HG02884 (cell line): ENCODE measurements at regions not wholly inside any gene's neighbourhood (a gene's known extent, or its start where the extent isn't known, plus 50 kb on each side); places are given as distances from the start of the nearest gene placed in this dataset.
"Not testable (repeated sequence)": the region's sequence is repeated elsewhere in the genome, so short reads cannot be mapped to it uniquely, and the experiment has no call there.

Source experiments
- ATAC-seq: cut with Tn5 transposase; IDR thresholded peaks from one replicate; pipeline ENCODE4 v1.9.1; 2021; ENCODE audit warnings: mild to moderate bottlenecking, moderate library complexity; ENCODE audit not compliant: unreplicated experiment

DNA sequence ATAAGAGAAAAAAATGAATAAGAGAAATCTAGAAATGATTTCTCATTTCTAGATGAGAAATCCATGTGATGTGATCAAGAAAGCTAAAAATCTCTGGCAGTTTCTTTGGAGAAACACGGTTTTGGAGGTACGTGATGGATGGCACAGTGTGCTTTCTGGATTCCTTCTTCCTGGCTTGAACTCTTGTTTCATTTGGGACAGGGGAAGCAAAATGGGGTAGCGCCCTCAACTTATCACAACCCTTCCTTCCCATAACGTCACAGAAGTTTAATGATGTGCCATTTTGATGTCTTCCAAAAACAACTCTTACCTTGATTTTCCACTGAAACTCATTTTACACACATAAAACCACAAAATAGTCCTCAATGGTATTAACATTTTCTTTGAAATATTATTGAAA lies 1037.3 kb downstream of the ROBO2 start:
- ATAC-seq, result no peak

DNA sequence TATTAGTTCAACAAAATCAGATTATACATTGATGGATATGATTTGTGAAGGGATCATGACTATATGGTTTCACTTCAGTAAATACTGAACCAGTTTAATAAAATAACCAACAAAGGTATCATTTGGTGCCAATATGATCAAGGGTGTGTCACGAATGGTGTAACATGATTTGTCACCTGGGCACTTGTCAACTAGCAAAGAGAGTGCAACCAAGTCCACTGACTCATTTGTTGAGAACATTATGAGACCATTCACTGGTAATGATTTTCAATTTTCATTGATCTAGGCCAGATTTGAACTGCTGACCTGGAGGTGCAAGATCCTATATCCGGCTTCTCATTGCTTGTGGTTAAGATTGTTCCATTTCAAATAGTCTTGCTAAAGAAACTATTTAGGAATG lies 1037.9 kb downstream of the ROBO2 start:
- no peak for ATAC-seq

DNA sequence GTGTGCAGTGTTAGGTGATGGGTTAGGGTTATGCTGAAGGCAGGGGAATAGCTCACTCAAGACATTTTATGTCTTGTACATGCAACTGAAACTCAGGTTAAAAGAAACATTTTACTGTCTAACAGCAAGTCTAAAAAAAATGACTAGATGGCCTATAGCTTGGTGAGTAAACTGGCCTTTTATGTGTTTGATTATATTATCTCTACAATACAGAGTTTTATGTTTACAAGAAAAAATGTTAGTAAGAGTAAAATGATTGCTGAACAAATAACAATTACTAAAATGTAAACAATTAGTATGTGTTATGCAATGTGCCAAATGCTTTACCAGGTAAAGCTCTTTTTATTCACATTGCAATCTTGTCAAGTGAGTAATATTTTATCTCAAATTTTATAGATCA lies 1039.6 kb downstream of the ROBO2 start:
- ATAC-seq, result no peak

DNA sequence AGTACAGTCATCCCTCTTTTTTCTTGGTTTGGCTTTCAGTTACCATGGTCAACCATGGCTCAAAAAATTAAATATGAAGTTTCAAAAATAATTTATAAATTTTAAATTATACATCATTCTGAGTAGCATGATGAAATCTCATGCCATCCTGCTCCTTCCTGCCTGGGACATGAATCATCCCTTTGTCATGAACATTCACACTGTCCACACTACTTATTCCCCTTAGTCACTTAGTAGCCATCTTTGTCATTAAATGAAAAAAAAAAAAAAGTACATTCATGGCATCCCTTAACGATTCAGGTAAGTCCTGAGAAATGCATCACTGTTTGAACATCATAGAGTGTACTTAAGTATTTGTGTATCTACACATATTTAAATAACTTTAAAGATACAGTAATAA lies 1046.3 kb downstream of the ROBO2 start:
- no peak for ATAC-seq

DNA sequence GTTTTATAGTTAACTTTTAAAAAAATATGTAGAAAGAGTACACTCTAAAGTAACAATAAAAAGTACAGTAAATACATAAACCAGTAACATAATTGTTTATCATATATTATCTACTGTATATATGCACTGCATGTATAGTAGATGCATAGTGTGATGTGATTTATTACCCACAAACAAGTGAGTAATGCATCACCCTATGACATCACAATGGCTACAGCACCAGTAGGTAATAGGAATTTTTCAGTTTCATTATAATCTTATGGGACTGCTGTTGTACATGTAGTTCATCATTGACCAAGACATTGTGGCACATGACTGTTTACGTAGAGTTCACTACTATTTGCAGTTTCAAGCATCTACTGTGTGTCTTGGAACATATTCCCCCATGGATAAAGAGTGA lies 1047.2 kb downstream of the ROBO2 start:
- no peak for ATAC-seq

DNA sequence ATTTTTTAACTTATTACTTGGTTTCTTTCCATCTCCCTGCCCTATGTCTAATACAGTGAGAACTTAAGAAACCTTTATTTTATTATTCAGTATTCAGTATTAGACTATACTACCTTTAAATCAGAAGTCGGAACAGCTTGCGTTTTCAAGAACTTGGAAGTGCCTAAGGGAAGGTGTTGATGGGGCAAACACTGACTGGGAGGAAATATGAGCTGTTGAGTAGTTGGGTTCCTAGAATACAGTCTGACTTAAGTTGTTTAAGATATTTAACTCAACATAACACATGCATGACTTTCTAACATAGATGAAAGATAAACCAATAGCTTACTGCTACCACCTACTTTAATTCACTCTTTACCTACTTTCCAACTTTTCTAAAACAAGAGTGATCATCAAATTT lies 1048.1 kb downstream of the ROBO2 start:
- no peak for ATAC-seq

DNA sequence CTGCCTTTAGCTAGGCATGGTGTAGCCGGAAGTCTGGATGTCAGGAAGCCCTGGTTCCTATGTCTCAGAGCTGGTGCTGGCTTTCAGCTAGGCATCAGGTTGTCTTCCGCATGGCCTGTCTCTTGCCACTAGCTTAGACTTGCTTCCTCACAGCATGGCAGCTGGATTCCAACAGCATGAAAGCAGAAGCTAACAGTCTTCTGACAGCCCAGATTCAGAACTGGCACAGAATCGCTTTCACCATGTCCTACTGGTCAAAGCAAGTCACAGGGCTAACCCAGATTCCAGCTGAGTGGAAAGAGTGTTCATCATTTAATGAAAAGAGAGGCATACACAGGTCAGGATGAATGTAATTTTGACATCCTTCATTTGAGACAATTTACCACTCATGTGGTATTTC lies 1050.5 kb downstream of the ROBO2 start:
- no peak for ATAC-seq

DNA sequence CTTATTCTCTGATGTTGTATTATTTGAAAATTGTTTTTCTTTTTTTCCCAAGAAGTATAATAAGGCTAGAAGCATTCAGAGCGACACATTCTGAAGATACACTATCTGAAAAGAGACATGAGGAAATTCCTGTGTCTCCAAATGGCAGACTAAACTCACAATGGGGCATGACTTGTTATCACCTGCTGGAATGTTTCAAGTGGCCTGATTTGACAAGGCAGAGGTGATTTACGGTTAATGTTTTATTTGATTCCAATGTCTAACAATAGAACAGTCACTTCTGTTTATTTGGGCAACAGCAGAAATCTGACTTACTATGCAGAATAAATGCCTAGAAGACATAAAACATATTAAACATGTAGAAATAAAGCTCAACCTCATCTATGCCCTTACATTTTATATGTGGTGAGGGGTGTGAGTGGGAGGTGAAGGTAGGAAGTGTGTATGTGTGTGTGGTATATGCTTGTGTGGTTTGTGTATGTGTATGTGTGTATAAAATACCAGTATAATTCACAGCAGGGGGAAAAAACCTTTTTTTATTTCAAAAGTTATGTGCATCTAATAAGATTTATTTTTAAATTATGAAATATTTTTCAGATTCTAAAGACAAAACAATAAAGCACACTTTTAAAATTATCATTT lies 1051.7 kb downstream of the ROBO2 start:
- no peak for ATAC-seq

DNA sequence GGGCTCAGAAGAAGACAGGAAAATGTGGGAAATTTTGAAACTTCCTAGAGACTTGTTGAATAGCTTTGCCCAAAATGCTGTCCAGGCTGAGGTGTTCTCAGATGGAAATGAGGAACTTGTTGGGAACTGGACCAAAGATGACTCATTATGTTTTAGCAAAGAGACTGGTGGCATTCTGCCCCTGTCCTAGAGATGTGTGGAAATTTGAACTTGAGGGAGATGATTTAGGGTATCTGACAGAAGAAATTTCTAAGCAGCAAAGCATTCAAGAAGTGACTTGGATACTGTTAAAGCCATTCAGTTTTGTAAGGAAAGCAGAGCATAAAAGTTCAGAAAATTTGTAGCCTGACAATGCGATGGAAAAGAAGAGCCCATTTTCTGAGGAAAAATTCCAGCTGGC lies 1052.7 kb downstream of the ROBO2 start:
- not testable (repeated sequence) for ATAC-seq

DNA sequence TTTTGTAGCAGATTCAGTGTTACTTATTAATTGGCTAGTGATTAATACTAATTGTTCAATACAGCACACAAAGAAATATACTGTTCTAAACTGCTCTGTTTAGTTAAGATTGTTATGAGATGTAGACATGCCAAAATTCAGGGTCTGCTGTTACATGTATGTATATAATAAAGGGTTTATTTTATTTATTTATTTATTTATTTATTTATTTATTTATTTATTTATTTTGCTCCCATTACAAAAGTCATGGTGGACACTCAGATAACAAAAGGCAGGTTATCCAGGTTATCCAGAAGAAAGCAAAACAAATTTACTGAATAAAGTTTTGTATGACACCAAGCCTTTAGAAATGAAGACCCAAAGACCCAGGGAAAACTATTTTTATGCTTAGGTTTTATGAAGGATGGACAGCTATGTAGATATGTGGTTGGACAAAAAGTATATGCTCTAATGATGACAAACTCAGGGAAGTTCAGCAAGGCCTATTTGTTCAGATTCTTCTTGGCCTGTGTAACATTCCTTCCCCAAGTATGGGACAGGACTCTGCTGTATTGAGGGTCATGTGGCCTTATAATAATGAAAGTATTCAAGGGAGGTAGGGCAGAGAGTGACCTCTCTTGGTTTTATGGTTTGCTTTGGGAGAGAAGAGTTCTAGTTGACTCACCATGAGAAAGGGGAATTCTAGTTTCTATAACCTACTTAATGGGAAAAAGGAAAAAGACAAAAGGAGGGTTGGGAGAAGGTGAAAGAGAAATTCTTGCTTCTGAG lies 1056.8 kb downstream of the ROBO2 start:
- ATAC-seq, result no peak

DNA sequence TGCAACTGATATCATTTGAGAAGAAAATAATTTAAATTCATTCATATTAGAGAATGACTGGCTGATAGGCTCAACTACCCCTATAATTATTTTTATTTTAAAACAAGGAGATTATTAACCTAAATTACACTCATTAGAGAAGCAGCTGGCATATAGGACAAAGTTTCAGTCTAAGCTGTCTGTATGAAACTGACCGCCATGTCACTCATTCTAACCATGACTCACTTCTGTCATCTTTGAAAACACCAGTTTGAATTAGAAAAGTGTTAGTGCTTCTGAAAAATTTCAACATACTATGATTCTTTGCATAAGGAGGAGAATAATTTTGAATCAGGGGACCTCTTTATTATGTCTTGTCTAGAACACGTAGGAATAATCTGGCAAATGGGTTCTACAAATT lies 1058.5 kb downstream of the ROBO2 start:
- ATAC-seq, result no peak

DNA sequence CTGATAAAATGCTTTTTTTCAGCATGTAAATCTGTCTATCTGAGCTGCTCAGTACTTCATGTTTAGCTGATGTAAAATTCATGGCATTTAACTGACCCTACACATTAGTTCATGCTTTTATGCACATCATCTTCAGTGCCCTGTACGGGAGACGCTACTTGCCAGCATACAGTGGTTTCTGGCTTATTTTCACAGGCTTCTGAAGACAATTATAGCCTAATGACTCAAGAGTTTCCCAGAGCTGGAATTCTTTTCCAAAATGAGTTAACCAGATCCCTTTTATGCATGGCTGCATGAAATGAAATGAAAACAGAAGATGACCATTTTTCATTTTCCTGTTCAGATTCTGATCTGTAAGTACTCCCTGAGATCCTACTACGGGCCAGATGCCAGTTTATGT lies 1061.5 kb downstream of the ROBO2 start:
- no peak for ATAC-seq

DNA sequence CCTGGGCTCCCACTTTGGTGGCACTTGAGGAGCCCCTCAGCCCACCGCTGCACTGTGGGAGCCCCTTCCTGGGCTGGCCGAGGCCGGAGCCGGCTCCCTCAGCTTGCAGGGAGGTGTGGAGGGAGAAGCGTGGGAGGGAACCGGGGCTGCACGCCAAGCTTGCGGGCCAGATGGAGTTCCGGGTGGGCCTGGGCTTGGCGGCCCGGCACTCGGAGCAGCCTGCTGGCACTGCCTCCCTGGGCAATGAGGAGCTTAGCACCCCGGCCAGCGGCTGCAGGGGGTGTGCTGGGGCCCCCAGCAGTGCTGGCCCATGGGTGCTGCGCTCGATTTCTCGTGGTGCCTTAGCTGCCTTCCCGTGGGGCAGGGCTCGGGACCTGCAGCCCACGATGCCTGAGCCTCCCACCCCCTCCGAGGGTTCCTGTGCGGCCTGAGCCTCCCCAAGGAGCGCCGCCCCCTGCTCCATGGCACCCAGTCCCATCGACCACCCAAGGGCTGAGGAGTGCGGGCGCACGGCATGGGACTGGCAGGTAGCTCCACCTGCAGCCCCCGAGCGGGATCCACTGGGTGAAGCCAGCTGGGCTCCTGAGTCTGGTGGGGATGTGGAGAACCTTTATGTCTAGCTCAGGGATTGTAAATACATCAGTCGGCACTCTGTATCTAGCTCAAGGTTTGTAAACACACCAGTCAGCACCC lies 1068.5 kb downstream of the ROBO2 start:
- ATAC-seq, result not testable (repeated sequence)

DNA sequence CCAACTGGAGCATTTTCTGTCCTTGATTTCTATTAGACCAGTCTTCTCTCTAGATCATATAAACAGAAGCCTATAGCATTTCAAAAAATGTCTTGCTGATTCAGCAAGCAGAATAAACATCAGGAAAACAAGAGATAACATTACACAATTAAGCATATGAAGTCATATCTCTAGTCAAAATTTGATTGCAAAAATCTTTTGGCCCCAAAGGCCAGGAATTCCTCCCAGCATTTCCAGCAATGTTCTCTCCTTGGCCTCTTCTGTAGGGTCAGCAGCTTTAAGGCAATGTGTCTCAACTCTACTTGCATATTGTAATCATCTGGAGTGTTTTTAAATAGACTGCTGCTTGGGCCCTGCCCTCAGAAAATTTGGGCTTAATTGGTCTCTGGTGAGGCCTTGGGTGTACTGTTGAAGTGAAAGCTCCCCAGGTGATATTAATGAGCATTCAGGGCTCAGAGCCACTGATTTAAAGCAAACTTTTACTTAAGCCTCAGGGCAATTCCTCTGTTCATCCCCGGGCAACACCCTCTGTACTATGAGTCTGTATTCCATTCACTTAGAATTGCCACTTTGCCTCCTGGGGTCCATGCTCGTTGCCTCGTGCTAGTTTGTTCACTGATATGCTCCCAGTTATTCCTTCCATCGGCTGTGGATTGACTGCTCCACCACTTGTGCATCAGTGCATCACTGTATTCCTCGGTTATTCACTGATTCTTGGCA lies 1072.6 kb downstream of the ROBO2 start:
- ATAC-seq, result no peak

DNA sequence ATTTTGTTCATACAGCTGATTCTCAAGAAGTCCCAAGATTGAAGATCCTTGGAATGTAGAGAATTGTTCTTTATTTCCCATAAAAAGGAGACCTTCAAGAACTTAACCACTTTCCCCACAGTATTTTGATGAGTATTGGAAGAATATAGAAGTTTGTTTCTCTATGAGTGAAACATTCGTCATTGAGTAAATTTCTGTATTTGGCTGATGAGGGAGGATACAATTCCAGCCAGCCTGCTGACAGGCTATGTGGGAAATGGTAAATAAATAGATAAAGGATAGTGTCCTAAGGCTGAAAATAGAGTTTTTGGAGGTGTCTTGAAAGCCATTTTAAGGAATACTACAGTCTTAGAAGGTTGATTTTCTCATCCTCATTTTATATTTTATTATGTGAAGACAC lies 1076.1 kb downstream of the ROBO2 start:
- ATAC-seq, result no peak

DNA sequence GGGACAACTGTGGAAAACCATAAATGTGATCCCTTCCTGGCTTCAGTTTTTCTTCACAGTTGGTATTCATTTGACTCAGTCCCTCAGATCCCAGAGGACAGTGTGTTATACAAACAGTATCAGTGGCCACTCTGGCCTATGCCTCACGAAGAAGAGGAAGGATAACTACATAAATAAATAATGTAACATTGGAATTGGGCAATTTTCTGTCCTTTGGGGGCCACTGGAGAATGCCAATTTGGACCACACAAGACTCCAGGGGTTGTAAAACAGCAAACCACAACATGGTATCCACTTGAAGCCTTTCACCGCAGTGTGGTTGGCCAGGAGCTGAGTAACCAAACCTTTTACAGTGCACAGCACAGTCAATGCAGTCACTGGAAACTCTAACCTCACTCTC lies 1077.0 kb downstream of the ROBO2 start:
- no peak for ATAC-seq

DNA sequence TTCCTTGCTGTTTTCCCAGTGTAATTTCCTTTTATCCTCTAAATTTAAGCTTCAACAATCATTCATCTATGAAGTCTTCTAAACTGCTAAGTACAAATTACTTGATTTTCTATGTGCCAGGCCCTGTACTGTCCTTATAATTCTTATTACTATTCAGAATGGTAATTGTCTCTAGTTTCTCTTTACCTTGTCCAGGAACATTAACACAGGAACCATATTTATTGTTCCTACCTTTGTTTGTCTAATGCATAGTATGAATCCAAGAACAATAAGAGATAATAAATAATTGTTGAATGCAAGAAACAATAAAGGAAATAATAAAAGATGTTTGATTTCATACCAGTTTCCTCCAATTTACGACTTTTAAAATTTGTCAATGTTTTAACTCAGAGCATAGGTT lies 1083.2 kb downstream of the ROBO2 start:
- ATAC-seq, result no peak

DNA sequence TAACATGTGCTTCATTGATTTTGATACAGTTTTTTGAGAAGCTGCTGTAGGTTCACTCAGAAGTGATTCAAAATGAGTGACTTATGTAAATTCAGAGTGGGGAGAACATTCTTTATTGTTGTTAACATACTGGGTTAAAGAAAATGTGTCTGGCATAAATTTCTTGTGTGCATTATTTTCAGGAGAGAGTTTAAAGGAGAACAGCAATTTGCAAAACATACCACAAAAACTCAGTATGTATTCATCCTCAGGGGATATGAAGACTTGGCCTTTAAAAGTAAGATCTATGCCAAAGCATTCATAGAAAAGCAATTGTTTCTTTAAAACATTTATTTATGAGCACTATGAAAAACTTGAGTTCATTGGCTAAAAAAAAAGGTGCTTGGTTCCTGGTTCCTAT lies 1089.8 kb downstream of the ROBO2 start:
- no peak for ATAC-seq

DNA sequence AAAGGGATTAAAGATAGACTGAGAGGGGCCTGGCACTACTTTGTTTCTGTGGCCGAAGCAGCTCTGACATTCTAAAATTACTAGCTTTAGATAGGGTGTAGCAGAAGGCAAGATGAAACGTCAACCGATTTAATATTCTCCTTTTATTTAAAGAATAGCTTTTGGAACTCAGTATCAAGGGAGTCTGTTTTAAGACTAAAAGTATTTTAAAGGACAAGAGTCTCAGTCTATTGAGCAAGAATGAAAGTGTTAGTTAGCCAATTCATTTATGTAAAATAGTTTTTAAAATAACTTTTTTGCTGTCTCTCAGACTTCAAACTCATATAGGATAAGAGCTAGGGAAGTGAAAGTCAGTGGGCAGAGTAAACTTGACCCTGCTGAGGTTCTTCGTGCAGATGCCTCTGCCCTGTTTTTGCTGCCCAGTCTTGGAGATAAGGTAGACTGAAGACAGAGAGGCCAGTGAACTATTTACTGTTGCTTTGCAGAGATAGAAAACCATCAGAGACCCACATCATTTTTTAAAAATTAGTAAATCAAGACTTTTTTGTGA lies 1090.9 kb downstream of the ROBO2 start:
- no peak for ATAC-seq

DNA sequence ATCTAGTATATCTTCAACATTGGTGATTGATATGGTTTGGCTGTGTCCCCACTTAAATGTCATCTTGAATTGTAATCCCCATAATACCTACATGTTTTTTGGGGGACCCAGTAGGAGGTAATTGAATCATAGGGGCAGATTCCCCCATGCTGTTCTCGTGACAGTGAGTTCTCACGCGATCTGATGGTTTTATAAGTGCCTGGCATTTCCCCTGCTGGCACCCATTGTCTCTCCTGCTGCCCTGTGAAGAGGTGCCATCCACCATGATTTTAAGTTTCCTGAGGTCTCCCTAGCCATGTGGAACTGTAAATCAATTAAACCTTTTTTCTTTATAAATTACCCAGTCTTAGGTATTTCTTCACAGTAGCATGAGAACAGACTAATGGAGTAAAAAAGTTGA lies 1094.6 kb downstream of the ROBO2 start:
- ATAC-seq, result no peak

DNA sequence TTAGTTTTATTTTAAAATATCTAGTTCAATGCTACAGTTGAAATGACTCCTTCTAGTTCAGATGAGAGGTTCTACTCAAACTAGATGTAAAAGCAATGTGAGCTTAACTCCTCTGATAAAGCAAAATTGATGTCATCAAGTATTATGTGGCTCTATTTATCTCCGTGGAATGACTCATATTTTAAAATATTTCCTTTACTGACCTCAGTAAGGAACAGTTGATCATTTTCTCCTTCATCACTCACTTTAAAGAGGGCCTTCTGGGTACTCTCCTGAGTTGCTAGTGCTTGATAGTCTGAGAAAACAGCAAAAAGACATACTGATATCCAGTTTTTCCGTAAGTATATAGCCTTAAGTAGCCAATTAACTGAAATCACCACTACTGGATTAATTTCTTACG lies 1099.3 kb downstream of the ROBO2 start:
- no peak for ATAC-seq
